Breast epithelium (tissue), 3 donors: ENCODE measurements at regions not wholly inside any gene's neighbourhood (a gene's known extent, or its start where the extent isn't known, plus 50 kb on each side); places are given as distances from the start of the nearest gene placed in this dataset.

ENCODE experiments used
- CTCF ChIP-seq, 3 donors: fragments of 450-650 bp; IDR thresholded peaks; one replicate each; pipeline ENCODE4 v1.5.1; 2016 to 2017; ENCODE audit warnings: antibody characterized with exemption in 3 of 3, mild to moderate bottlenecking in 3 of 3, moderate library complexity in 3 of 3
- POLR2A ChIP-seq: fragments of 450-650 bp; IDR thresholded peaks from one replicate; pipeline ENCODE4 v1.6.1; 2016; ENCODE audit warnings: antibody characterized with exemption, mild to moderate bottlenecking, moderate library complexity

GRCh38 chr3:110966966-110967663 is 104.5 kb upstream of the NECTIN3 start:
- TF ChIP-seq CTCF (IDR thresholded peaks at IDR 0.05) (no peak), POLR2A (no peak)
